ENCODE measurements at regions not wholly inside any gene's neighbourhood (a gene's known extent, or its start where the extent isn't known, plus 50 kb on each side); places are given as distances from the start of the nearest gene placed in this dataset.

- no peak for TF ChIP-seq CEBPB (IDR thresholded peaks at IDR 0.05)
- TF ChIP-seq USF2 (IDR thresholded peaks at IDR 0.05) = no peak
- TF ChIP-seq KDM1A (IDR thresholded peaks at IDR 0.05; ENCODE audit: low read depth) = no peak
- no peak for TF ChIP-seq CTCF (IDR thresholded peaks at IDR 0.05)
Observed at GRCh38 chr3:137084586-137084985, 126.8 kb downstream of the IL20RB start.

Data from A549 (cell line).